Keratinocyte (primary cell): ENCODE measurements at regions not wholly inside any gene's neighbourhood (a gene's known extent, or its start where the extent isn't known, plus 50 kb on each side); places are given as distances from the start of the nearest gene placed in this dataset.

Source experiments
- DNase-seq: peaks from one replicate; pipeline ENCODE4 v3.0.0-alpha.2; 2011; ENCODE audit warnings: low read depth, missing footprints, low spot score
- FAIRE-seq: peaks from 2 replicates; lab custom pipeline; 2011; peaks lifted over from hg19 to GRCh38; lab: Jason Lieb, UNC
- H2AFZ ChIP-seq: 2 replicates; pipeline ENCODE4 v1.6.0; 2012; ENCODE audit warnings: low read length, control low read depth, inconsistent platforms; ENCODE audit not compliant: control insufficient read depth
- H3K27ac ChIP-seq: 2 replicates; pipeline ENCODE4 v1.5.1; 2011; ENCODE audit warnings: low read length; ENCODE audit not compliant: control insufficient read depth, insufficient read depth
- H3K27me3 ChIP-seq: 3 replicates; pipeline ENCODE4 v1.6.0; 2011; ENCODE audit warnings: low read length; ENCODE audit not compliant: control insufficient read depth, insufficient read depth; ENCODE audit errors: extremely low read depth
- H3K36me3 ChIP-seq, 2 experiments: 2 replicates in 1 of 2; 3 replicates in 1 of 2; pipeline ENCODE4 v1.5.1; 2011; ENCODE audit warnings: low read length in 2 of 2, mild to moderate bottlenecking in 1 of 2; ENCODE audit not compliant: control insufficient read depth in 2 of 2, insufficient read depth in 2 of 2; ENCODE audit errors: extremely low read depth in 1 of 2
- H3K4me1 ChIP-seq: 3 replicates; pipeline ENCODE4 v1.5.1; 2011; ENCODE audit warnings: low read length; ENCODE audit not compliant: control insufficient read depth, insufficient read depth; ENCODE audit errors: extremely low read depth
- H3K4me2 ChIP-seq: 3 replicates; pipeline ENCODE4 v1.6.0; 2011; ENCODE audit warnings: low read depth, low read length; ENCODE audit not compliant: control insufficient read depth, insufficient read depth; ENCODE audit errors: extremely low read depth
- H3K4me3 ChIP-seq, 3 experiments: fragments of 200-600 bp in 1 of 3; sonication (generic) in 1 of 3; 2 replicates in 2 of 3; 3 replicates in 1 of 3; pipeline ENCODE4 v1.5.1; 2011 to 2016; ENCODE audit warnings: low read length in 3 of 3, mild to moderate bottlenecking in 3 of 3, control low read depth in 2 of 3, inconsistent platforms in 1 of 3, low read depth in 1 of 3, mixed read lengths in 1 of 3, mixed run types in 1 of 3, moderate library complexity in 1 of 3; ENCODE audit not compliant: control insufficient read depth in 2 of 3, insufficient read depth in 2 of 3; ENCODE audit errors: extremely low read depth in 1 of 3
- H3K79me2 ChIP-seq: 2 replicates; pipeline ENCODE4 v1.6.0; 2012; ENCODE audit warnings: low read length; ENCODE audit not compliant: control insufficient read depth, insufficient read depth
- H3K9ac ChIP-seq: 3 replicates; pipeline ENCODE4 v1.6.0; 2011; ENCODE audit warnings: low read length; ENCODE audit not compliant: control insufficient read depth, insufficient read depth; ENCODE audit errors: extremely low read depth
- H3K9me1 ChIP-seq: 3 replicates; pipeline ENCODE4 v1.6.0; 2011; ENCODE audit warnings: low read length; ENCODE audit not compliant: control insufficient read depth, insufficient read depth; ENCODE audit errors: extremely low read depth
- H3K9me3 ChIP-seq: 2 replicates; pipeline ENCODE4 v1.5.1; 2012; ENCODE audit warnings: low read depth, low read length; ENCODE audit not compliant: control insufficient read depth
- H4K20me1 ChIP-seq: 3 replicates; pipeline ENCODE4 v1.6.0; 2011; ENCODE audit warnings: low read length; ENCODE audit not compliant: control insufficient read depth, insufficient read depth; ENCODE audit errors: extremely low read depth
- CTCF ChIP-seq, 3 experiments: IDR thresholded peaks in 1 of 3; conservative IDR thresholded peaks in 1 of 3; optimal IDR thresholded peaks in 1 of 3; 2 replicates in 2 of 3; 3 replicates in 1 of 3; pipeline versions ENCODE3 to v1.5.1; 2011; ENCODE audit warnings: low read length in 3 of 3, mild to moderate bottlenecking in 3 of 3, moderate library complexity in 2 of 3, control low read depth in 1 of 3, inconsistent platforms in 1 of 3; ENCODE audit not compliant: insufficient read depth in 2 of 3; ENCODE audit errors: extremely low read depth in 1 of 3
- EZH2 ChIP-seq: IDR thresholded peaks from one replicate; pipeline ENCODE4 v1.6.1; 2012; ENCODE audit warnings: inconsistent platforms, mild to moderate bottlenecking, low read length, moderate library complexity
- dilution Hi-C: fragments of 300-500 bp; cut with MboI; formaldehyde crosslinking; loops from one replicate; pipeline ENCODE4 v1.7.0; 2020; ENCODE audit warnings: low sequenced_read_pairs; ENCODE audit not compliant: extremely low pct_ligation_motif_present

- Histone ChIP-seq H3K4me2 (no peak overlapping the region), H3K4me3 (no peak overlapping the region), H3K9ac (no peak overlapping the region), H3K79me2 (no peaks in the 10 kb centered on the region), H3K4me1 (no peaks in the 10 kb centered on the region), H3K9me3 (peaks cover 2% of the 10 kb centered on the region), H3K9me1 (no peaks in the 10 kb centered on the region), H2AFZ (no peak overlapping the region), H3K27me3 (no peaks in the 10 kb centered on the region), H3K36me3 (no peaks in the 10 kb centered on the region), H3K27ac (no peak overlapping the region), H4K20me1 (no peaks in the 10 kb centered on the region)
- DNase-seq (no peak), FAIRE-seq (no peak)
- TF ChIP-seq CTCF (optimal IDR thresholded peaks at IDR 0.05 in 1 of 3, IDR thresholded peaks at IDR 0.05 in 1 of 3, conservative IDR thresholded peaks at IDR 0.05 in 1 of 3; ENCODE audit: extremely low read depth in 1 of 3, insufficient read depth in 2 of 3, low read length in 3 of 3) (peak in 2 of 3 experiments; percentile 20 to 38), EZH2 (no peak)
- dilution Hi-C loops = no loop called here
Measured at GRCh38 chr3:13762906-13763305, 117.0 kb downstream of the WNT7A start.

- Histone ChIP-seq H2AFZ (no peak overlapping the region), H3K9ac (no peak overlapping the region), H3K36me3 (no peaks in the 10 kb centered on the region), H3K4me2 (no peak overlapping the region), H3K9me1 (no peaks in the 10 kb centered on the region), H3K27me3 (no peaks in the 10 kb centered on the region), H4K20me1 (no peaks in the 10 kb centered on the region), H3K9me3 (no peaks in the 10 kb centered on the region), H3K4me1 (no peaks in the 10 kb centered on the region), H3K79me2 (no peaks in the 10 kb centered on the region), H3K27ac (no peak overlapping the region), H3K4me3 (no peak overlapping the region)
- DNase-seq (no peak), FAIRE-seq (no peak)
- dilution Hi-C loops = no loop called here
- TF ChIP-seq CTCF (optimal IDR thresholded peaks at IDR 0.05 in 1 of 3, IDR thresholded peaks at IDR 0.05 in 1 of 3, conservative IDR thresholded peaks at IDR 0.05 in 1 of 3; ENCODE audit: extremely low read depth in 1 of 3, insufficient read depth in 2 of 3, low read length in 3 of 3) (no peak), EZH2 (no peak)
Measured at GRCh38 chr3:13750731-13751130, 129.1 kb downstream of the WNT7A start.
